SK-N-SH (cell line): ENCODE measurements at regions not wholly inside any gene's neighbourhood (a gene's known extent, or its start where the extent isn't known, plus 50 kb on each side); places are given as distances from the start of the nearest gene placed in this dataset.

ENCODE experiments used
- CTCF ChIA-PET: fragments of 300-600, 350-600 bp; formaldehyde crosslinking; extraction: SDS; loops from one replicate; lab custom pipeline; 2021; lab: Yijun Ruan, JAX
- POLR2A ChIA-PET: fragments of 350-600 bp; sonication (Branson Sonifier 250); formaldehyde crosslinking; extraction: SDS; loops from one replicate; lab custom pipeline; 2020; ENCODE audit warnings: antibody characterized with exemption, inconsistent platforms; lab: Yijun Ruan, JAX
- DNase-seq: peaks from one replicate; pipeline ENCODE4 v3.0.0; 2012
- H2AFZ ChIP-seq: fragments of 200-600 bp; sonication (generic); 2 replicates; pipeline ENCODE4 v1.8.1; 2016; ENCODE audit warnings: antibody characterized with exemption, mild to moderate bottlenecking, low read depth
- H3F3A ChIP-seq: fragments of 200-600 bp; sonication (generic); replicated peaks from 2 replicates; pipeline ENCODE3; 2016; ENCODE audit warnings: antibody characterized with exemption, mild to moderate bottlenecking; ENCODE audit not compliant: insufficient read depth
- H3K27ac ChIP-seq, 2 experiments: fragments of 200-500 bp in 1 of 2; fragments of 200-600 bp in 1 of 2; sonication (Bioruptor generic) in 1 of 2; sonication (generic), shearing (Covaris generic) in 1 of 2; 2 replicates each; pipeline versions ENCODE4 v1.5.1 to v1.6.1; 2014 to 2016; ENCODE audit warnings: low read depth in 2 of 2, inconsistent platforms in 1 of 2, low read length in 1 of 2, mild to moderate bottlenecking in 1 of 2, mixed read lengths in 1 of 2
- H3K27me3 ChIP-seq: fragments of 200-600 bp; sonication (generic), shearing (Covaris generic); 2 replicates; pipeline ENCODE4 v1.6.1; 2016; ENCODE audit warnings: mixed run types; ENCODE audit not compliant: insufficient read depth
- H3K36me3 ChIP-seq, 2 experiments: fragments of 200-500 bp in 1 of 2; fragments of 200-600 bp in 1 of 2; sonication (Bioruptor generic) in 1 of 2; sonication (generic) in 1 of 2; replicated peaks in 1 of 2; 2 replicates each; pipeline versions ENCODE3 to v1.5.1; 2014 to 2016; ENCODE audit warnings: low read length in 1 of 2, mild to moderate bottlenecking in 1 of 2; ENCODE audit not compliant: insufficient read depth in 2 of 2, control insufficient read depth in 1 of 2
- H3K4me1 ChIP-seq, 2 experiments: fragments of 200-500 bp in 1 of 2; fragments of 200-600 bp in 1 of 2; sonication (Bioruptor generic) in 1 of 2; sonication (generic), shearing (Covaris generic) in 1 of 2; 2 replicates each; pipeline versions ENCODE4 v1.5.1 to v1.6.1; 2014 to 2016; ENCODE audit warnings: low read depth in 1 of 2, low read length in 1 of 2, mixed run types in 1 of 2; ENCODE audit not compliant: insufficient read depth in 2 of 2, control insufficient read depth in 1 of 2
- H3K4me2 ChIP-seq: fragments of 200-600 bp; sonication (generic), shearing (Covaris generic); 2 replicates; pipeline ENCODE4 v1.6.1; 2017; ENCODE audit warnings: mixed run types
- H3K4me3 ChIP-seq, 2 experiments: fragments of 200-500 bp in 1 of 2; fragments of 200-600 bp in 1 of 2; sonication (Bioruptor generic) in 1 of 2; sonication (generic), shearing (Covaris generic) in 1 of 2; 2 replicates each; pipeline versions ENCODE4 v1.5.1 to v1.8.1; 2014 to 2016; ENCODE audit warnings: low read depth in 2 of 2, inconsistent platforms in 1 of 2, low read length in 1 of 2, mild to moderate bottlenecking in 1 of 2, mixed read lengths in 1 of 2, moderate library complexity in 1 of 2
- H3K79me2 ChIP-seq: fragments of 200-600 bp; sonication (generic); 2 replicates; pipeline ENCODE4 v1.8.1; 2017; ENCODE audit warnings: mild to moderate bottlenecking; ENCODE audit not compliant: insufficient read depth
- H3K9ac ChIP-seq: fragments of 200-600 bp; sonication (generic); 2 replicates; pipeline ENCODE4 v1.6.1; 2017; ENCODE audit warnings: mixed run types
- H3K9me2 ChIP-seq: fragments of 200-600 bp; sonication (generic); 2 replicates; pipeline ENCODE4 v1.6.1; 2017; ENCODE audit warnings: mixed run types
- H3K9me3 ChIP-seq: fragments of 200-600 bp; sonication (generic); 2 replicates; pipeline ENCODE4 v1.6.1; 2017; ENCODE audit warnings: mixed run types, mild to moderate bottlenecking, moderate library complexity
- H4K20me1 ChIP-seq: fragments of 200-600 bp; sonication (generic); 2 replicates; pipeline ENCODE4 v1.6.1; 2017; ENCODE audit warnings: mild to moderate bottlenecking, mixed run types; ENCODE audit not compliant: insufficient read depth
- ELF1 ChIP-seq: IDR thresholded peaks from 2 replicates; pipeline ENCODE4 v1.4.0; 2012
- EZH2phosphoT487 ChIP-seq: fragments of 200-600 bp; sonication (generic); IDR thresholded peaks from 2 replicates; pipeline ENCODE4 v1.6.1; 2017; ENCODE audit warnings: low read depth, mixed run types, mild to moderate bottlenecking, antibody characterized with exemption, moderate library complexity, borderline replicate concordance
- FOXM1 ChIP-seq: IDR thresholded peaks from 2 replicates; pipeline ENCODE4 v1.4.0; 2012; ENCODE audit warnings: low read depth, mild to moderate bottlenecking
- GATA2 ChIP-seq: sonication (generic); formaldehyde crosslinking; IDR thresholded peaks from 2 replicates; pipeline ENCODE4 v1.5.0; 2020; ENCODE audit warnings: mild to moderate bottlenecking, missing genetic modification reagents
- MXI1 ChIP-seq: IDR thresholded peaks from 2 replicates; pipeline ENCODE4 v1.6.1; 2012; ENCODE audit warnings: mild to moderate bottlenecking, low read depth, low read length, improper control_type of control experiment
- NFIC ChIP-seq: IDR thresholded peaks from 2 replicates; pipeline ENCODE4 v1.4.0; 2012; ENCODE audit warnings: borderline replicate concordance
- NRF1 ChIP-seq: IDR thresholded peaks from 2 replicates; pipeline ENCODE4 v1.6.1; 2012; ENCODE audit warnings: low read depth, mild to moderate bottlenecking, low read length
- POLR2AphosphoS5 ChIP-seq: IDR thresholded peaks from 2 replicates; pipeline ENCODE4 v1.6.1; 2012; ENCODE audit warnings: low read depth, low read length
- RAD21 ChIP-seq: IDR thresholded peaks from 2 replicates; pipeline ENCODE4 v1.6.1; 2012; ENCODE audit warnings: mild to moderate bottlenecking, low read length
- RCOR1 ChIP-seq: fragments of 150-350 bp; IDR thresholded peaks from 2 replicates; pipeline ENCODE4 v1.6.1; 2017; ENCODE audit warnings: antibody characterized with exemption, low read length
- RFX5 ChIP-seq: IDR thresholded peaks from 2 replicates; pipeline ENCODE4 v1.6.1; 2012; ENCODE audit warnings: mild to moderate bottlenecking, improper control_type of control experiment, low read length
- SIN3A ChIP-seq: IDR thresholded peaks from 2 replicates; pipeline ENCODE4 v1.6.1; 2012; ENCODE audit warnings: low read depth, mild to moderate bottlenecking, low read length, moderate library complexity, borderline replicate concordance
- TCF12 ChIP-seq: IDR thresholded peaks from 2 replicates; pipeline ENCODE4 v1.4.0; 2012
- WGBS: methylation state at CpG from one replicate; pipeline ENCODE4 v1.1.6; 2017; ENCODE audit warnings: low lambda C conversion rate; 5-methylcytosine and 5-hydroxymethylcytosine counted together
- TF ChIP-seq, protein P1 (sequence below): fragments of 150-350 bp; IDR thresholded peaks from 2 replicates; pipeline ENCODE4 v1.6.1; 2016; ENCODE audit warnings: mild to moderate bottlenecking, low read depth, low read length
- TF ChIP-seq, protein P2 (sequence below): fragments of 150-350 bp; IDR thresholded peaks from 2 replicates; pipeline ENCODE4 v1.6.1; 2017; ENCODE audit warnings: antibody characterized with exemption, low read length, low read depth, borderline replicate concordance
- TF ChIP-seq, protein P3 (sequence below): IDR thresholded peaks from 2 replicates; pipeline ENCODE4 v1.6.1; 2012; ENCODE audit warnings: mild to moderate bottlenecking, low read depth, low read length, moderate library complexity
- TF ChIP-seq, protein P4 (sequence below): IDR thresholded peaks from 2 replicates; pipeline ENCODE4 v1.4.0; 2012; ENCODE audit warnings: low read depth
- TF ChIP-seq, protein P5 (sequence below): IDR thresholded peaks from 2 replicates; pipeline ENCODE4 v1.4.0; 2012; ENCODE audit warnings: low read depth, borderline replicate concordance

DNA sequence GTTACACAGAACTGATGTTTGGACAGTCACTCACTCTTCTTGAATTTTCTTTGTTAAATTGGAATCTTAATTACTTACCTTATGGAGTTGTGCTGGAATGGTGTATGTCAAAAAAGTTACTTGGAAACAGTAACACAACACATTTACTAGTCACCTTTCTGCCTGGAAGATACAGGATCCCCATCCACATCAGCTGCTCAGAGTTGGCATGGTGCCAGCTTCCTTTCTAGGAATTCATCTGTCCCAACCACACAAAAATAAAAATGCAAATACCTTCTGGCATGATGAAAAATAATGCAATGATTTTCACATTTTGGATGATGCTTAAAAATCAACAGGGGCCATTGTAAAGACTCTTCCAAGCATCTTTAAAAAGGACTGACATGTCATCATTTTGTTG, 341.5 kb downstream of the TMEM38B start:
- POLR2A ChIA-PET: no interaction called here
- H3K9me3 ChIP-seq: no peaks in the 10 kb centered on the region
- H3F3A ChIP-seq: no peaks in the 10 kb centered on the region
- no peak overlapping the region for H3K27ac ChIP-seq
- no peak overlapping the region for H3K4me3 ChIP-seq
- TF ChIP-seq FOXM1 (no peak), NRF1 (no peak), RCOR1 (no peak), EZH2phosphoT487 (no peak)
- TF ChIP-seq, protein P1, sequence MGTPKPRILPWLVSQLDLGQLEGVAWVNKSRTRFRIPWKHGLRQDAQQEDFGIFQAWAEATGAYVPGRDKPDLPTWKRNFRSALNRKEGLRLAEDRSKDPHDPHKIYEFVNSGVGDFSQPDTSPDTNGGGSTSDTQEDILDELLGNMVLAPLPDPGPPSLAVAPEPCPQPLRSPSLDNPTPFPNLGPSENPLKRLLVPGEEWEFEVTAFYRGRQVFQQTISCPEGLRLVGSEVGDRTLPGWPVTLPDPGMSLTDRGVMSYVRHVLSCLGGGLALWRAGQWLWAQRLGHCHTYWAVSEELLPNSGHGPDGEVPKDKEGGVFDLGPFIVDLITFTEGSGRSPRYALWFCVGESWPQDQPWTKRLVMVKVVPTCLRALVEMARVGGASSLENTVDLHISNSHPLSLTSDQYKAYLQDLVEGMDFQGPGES: no peak
- H2AFZ ChIP-seq: no peak overlapping the region
- DNase-seq: no peak
- no peaks in the 10 kb centered on the region for H3K9me2 ChIP-seq
- H3K27me3 ChIP-seq: no peaks in the 10 kb centered on the region
- H4K20me1 ChIP-seq: no peaks in the 10 kb centered on the region
- H3K36me3 ChIP-seq: no peaks in the 10 kb centered on the region
- H3K79me2 ChIP-seq: no peaks in the 10 kb centered on the region
- H3K9ac ChIP-seq: no peak overlapping the region
- no peaks in the 10 kb centered on the region for H3K4me1 ChIP-seq
- CTCF ChIA-PET: no interaction called here
- H3K4me2 ChIP-seq: no peak overlapping the region

DNA sequence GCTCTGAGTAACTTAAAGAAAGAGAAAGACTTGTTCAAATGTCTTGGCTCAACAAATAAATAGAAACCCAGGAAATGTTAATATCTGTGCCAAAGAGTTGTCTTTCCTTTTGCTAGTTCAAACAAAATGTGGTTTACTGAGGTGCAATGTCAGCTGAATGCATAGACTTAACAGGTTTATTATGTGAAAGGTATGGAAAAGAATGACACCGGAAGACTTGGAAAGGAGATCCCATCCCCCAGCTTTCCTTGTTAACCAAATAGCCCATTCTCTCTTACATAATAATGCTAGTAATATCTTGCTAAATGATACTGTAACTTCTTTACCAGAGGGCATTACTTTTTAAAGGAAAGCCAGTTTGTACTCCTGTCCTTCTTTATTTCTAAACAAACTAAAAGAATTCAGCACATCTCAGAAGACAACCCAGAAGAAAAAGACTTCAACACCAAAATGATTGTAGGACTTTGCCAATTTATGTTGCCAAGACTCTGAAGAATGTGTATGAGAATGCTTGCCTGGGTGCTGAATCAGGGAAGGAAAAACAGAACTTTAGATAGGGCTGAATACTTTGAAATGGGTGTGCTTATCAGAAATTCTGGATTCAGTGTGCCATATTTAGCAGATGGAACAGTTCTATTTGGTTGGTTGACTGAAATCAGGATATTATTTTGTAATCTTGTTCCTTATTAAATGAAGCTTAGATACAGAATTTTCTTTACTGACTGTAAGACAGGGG, 344.1 kb downstream of the TMEM38B start:
- no peaks in the 10 kb centered on the region for H3K9me3 ChIP-seq
- CTCF ChIA-PET: no interaction called here
- no peak overlapping the region for H3K4me3 ChIP-seq
- no peaks in the 10 kb centered on the region for H3K4me1 ChIP-seq
- no peaks in the 10 kb centered on the region for H3F3A ChIP-seq
- H3K27ac ChIP-seq: no peak overlapping the region
- H4K20me1 ChIP-seq: no peaks in the 10 kb centered on the region
- H3K79me2 ChIP-seq: no peaks in the 10 kb centered on the region
- POLR2A ChIA-PET: no interaction called here
- no peak overlapping the region for H3K9ac ChIP-seq
- no peak overlapping the region for H2AFZ ChIP-seq
- H3K4me2 ChIP-seq: no peak overlapping the region
- no peak for DNase-seq
- WGBS: 62% methylated on average over 1 of the region's 1 CpG
- H3K27me3 ChIP-seq: no peaks in the 10 kb centered on the region
- H3K36me3 ChIP-seq: no peaks in the 10 kb centered on the region
- no peaks in the 10 kb centered on the region for H3K9me2 ChIP-seq
- TF ChIP-seq, protein P1: no peak
- TF ChIP-seq, protein P2, sequence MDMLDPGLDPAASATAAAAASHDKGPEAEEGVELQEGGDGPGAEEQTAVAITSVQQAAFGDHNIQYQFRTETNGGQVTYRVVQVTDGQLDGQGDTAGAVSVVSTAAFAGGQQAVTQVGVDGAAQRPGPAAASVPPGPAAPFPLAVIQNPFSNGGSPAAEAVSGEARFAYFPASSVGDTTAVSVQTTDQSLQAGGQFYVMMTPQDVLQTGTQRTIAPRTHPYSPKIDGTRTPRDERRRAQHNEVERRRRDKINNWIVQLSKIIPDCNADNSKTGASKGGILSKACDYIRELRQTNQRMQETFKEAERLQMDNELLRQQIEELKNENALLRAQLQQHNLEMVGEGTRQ: no peak
- TF ChIP-seq MXI1 (no peak), TCF12 (no peak), RCOR1 (no peak), FOXM1 (no peak), GATA2 (CRISPR knock-in tag) (no peak), POLR2AphosphoS5 (no peak), RFX5 (no peak), SIN3A (no peak), NFIC (no peak), ELF1 (no peak), RAD21 (no peak)
- TF ChIP-seq, protein P3, sequence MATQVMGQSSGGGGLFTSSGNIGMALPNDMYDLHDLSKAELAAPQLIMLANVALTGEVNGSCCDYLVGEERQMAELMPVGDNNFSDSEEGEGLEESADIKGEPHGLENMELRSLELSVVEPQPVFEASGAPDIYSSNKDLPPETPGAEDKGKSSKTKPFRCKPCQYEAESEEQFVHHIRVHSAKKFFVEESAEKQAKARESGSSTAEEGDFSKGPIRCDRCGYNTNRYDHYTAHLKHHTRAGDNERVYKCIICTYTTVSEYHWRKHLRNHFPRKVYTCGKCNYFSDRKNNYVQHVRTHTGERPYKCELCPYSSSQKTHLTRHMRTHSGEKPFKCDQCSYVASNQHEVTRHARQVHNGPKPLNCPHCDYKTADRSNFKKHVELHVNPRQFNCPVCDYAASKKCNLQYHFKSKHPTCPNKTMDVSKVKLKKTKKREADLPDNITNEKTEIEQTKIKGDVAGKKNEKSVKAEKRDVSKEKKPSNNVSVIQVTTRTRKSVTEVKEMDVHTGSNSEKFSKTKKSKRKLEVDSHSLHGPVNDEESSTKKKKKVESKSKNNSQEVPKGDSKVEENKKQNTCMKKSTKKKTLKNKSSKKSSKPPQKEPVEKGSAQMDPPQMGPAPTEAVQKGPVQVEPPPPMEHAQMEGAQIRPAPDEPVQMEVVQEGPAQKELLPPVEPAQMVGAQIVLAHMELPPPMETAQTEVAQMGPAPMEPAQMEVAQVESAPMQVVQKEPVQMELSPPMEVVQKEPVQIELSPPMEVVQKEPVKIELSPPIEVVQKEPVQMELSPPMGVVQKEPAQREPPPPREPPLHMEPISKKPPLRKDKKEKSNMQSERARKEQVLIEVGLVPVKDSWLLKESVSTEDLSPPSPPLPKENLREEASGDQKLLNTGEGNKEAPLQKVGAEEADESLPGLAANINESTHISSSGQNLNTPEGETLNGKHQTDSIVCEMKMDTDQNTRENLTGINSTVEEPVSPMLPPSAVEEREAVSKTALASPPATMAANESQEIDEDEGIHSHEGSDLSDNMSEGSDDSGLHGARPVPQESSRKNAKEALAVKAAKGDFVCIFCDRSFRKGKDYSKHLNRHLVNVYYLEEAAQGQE: no peak
- TF ChIP-seq, protein P4, sequence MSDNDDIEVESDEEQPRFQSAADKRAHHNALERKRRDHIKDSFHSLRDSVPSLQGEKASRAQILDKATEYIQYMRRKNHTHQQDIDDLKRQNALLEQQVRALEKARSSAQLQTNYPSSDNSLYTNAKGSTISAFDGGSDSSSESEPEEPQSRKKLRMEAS: no peak
- TF ChIP-seq, protein P5, sequence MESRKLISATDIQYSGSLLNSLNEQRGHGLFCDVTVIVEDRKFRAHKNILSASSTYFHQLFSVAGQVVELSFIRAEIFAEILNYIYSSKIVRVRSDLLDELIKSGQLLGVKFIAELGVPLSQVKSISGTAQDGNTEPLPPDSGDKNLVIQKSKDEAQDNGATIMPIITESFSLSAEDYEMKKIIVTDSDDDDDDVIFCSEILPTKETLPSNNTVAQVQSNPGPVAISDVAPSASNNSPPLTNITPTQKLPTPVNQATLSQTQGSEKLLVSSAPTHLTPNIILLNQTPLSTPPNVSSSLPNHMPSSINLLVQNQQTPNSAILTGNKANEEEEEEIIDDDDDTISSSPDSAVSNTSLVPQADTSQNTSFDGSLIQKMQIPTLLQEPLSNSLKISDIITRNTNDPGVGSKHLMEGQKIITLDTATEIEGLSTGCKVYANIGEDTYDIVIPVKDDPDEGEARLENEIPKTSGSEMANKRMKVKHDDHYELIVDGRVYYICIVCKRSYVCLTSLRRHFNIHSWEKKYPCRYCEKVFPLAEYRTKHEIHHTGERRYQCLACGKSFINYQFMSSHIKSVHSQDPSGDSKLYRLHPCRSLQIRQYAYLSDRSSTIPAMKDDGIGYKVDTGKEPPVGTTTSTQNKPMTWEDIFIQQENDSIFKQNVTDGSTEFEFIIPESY: no peak
